ENCODE measurements at regions not wholly inside any gene's neighbourhood (a gene's known extent, or its start where the extent isn't known, plus 50 kb on each side); places are given as distances from the start of the nearest gene placed in this dataset.

- TF ChIP-seq EZH2phosphoT487 (IDR thresholded peaks at IDR 0.05; ENCODE audit: insufficient read depth, low read depth) (no peak), EZH2 (IDR thresholded peaks at IDR 0.05; ENCODE audit: insufficient read depth, poor library complexity, severe bottlenecking) (no peak)
These were observed 94.1 kb downstream of the GC start for GRCh38 chr4:71689822-71690221.
